Smooth muscle cell (in vitro differentiated cells): ENCODE measurements at regions not wholly inside any gene's neighbourhood (a gene's known extent, or its start where the extent isn't known, plus 50 kb on each side); places are given as distances from the start of the nearest gene placed in this dataset.
A peak's percentile ranks its signal among the peaks of the same experiment; 100 is the strongest.

Experiments
- DNase-seq: peaks from one replicate; lab custom pipeline; 2025; ENCODE audit not compliant: unreplicated experiment; lab: John Stamatoyannopoulos, UW
- H2AFZ ChIP-seq: fragments of 200-600 bp; sonication (generic); 2 replicates; pipeline ENCODE4 v1.6.0; 2016; ENCODE audit warnings: antibody characterized with exemption, low read depth, mild to moderate bottlenecking
- H3F3A ChIP-seq: fragments of 200-600 bp; sonication (generic); 2 replicates; pipeline ENCODE4 v1.6.0; 2017; ENCODE audit warnings: antibody characterized with exemption, low read depth
- H3K27ac ChIP-seq: fragments of 200-600 bp; sonication (generic); 2 replicates; pipeline ENCODE4 v1.5.1; 2016; ENCODE audit warnings: low read depth, mild to moderate bottlenecking
- H3K27me3 ChIP-seq: fragments of 200-600 bp; sonication (generic); 2 replicates; pipeline ENCODE4 v1.6.1; 2016; ENCODE audit warnings: low read depth, mild to moderate bottlenecking
- H3K36me3 ChIP-seq: fragments of 200-600 bp; sonication (generic); 2 replicates; pipeline ENCODE4 v1.5.1; 2016; ENCODE audit warnings: low read depth
- H3K4me1 ChIP-seq: fragments of 200-600 bp; sonication (generic); 2 replicates; pipeline ENCODE4 v1.5.1; 2016; ENCODE audit warnings: low read depth
- H3K4me2 ChIP-seq: fragments of 200-600 bp; sonication (generic); 2 replicates; pipeline ENCODE4 v1.6.0; 2016; ENCODE audit warnings: mild to moderate bottlenecking
- H3K4me3 ChIP-seq: fragments of 200-600 bp; sonication (generic); 2 replicates; pipeline ENCODE4 v1.5.1; 2016; ENCODE audit warnings: mild to moderate bottlenecking
- H3K79me2 ChIP-seq: fragments of 200-600 bp; sonication (generic); 2 replicates; pipeline ENCODE4 v1.6.0; 2016; ENCODE audit warnings: low read depth, mild to moderate bottlenecking
- H3K9ac ChIP-seq: fragments of 200-600 bp; sonication (generic); 2 replicates; pipeline ENCODE4 v1.6.0; 2016; ENCODE audit warnings: low read depth
- H3K9me3 ChIP-seq: fragments of 200-600 bp; sonication (generic); replicated peaks from 2 replicates; pipeline ENCODE4 v1.5.1; 2016; ENCODE audit warnings: low read depth
- H4K20me1 ChIP-seq: fragments of 200-600 bp; sonication (generic); 2 replicates; pipeline ENCODE4 v1.6.0; 2016; ENCODE audit warnings: low read depth
- CTCF ChIP-seq: fragments of 200-600 bp; sonication (generic); IDR thresholded peaks from 2 replicates; pipeline ENCODE4 v1.5.1; 2017; ENCODE audit warnings: borderline replicate concordance, mild to moderate bottlenecking, antibody characterized with exemption; ENCODE audit not compliant: insufficient read depth, poor library complexity, severe bottlenecking
- WGBS: methylation state at CpG from one replicate; pipeline ENCODE4 v1.1.7; 2016; ENCODE audit warnings: low lambda C conversion rate; 5-methylcytosine and 5-hydroxymethylcytosine counted together

- no peak overlapping the region for H3K4me2 ChIP-seq
- H3K27me3 ChIP-seq, result peaks cover 12% of the 10 kb centered on the region
- H3K9me3 ChIP-seq, result no peaks in the 10 kb centered on the region
- H3K27ac ChIP-seq, result no peak overlapping the region
- H3K36me3 ChIP-seq, result no peaks in the 10 kb centered on the region
- no peaks in the 10 kb centered on the region for H4K20me1 ChIP-seq
- H2AFZ ChIP-seq, result no peak overlapping the region
- no peaks in the 10 kb centered on the region for H3F3A ChIP-seq
- H3K4me3 ChIP-seq, result no peak overlapping the region
- H3K9ac ChIP-seq, result no peak overlapping the region
- no peaks in the 10 kb centered on the region for H3K4me1 ChIP-seq
- H3K79me2 ChIP-seq, result no peaks in the 10 kb centered on the region
- 79% methylated on average over 13 of the region's 13 CpGs for WGBS
- peak; percentile 87 for TF ChIP-seq CTCF
- no peak for DNase-seq
These were observed 274.5 kb downstream of the CTH start for GRCh38 chr1:70685300-70686286.

GRCh38 chr1:70688580-70688979 is 277.5 kb downstream of the CTH start:
- no peaks in the 10 kb centered on the region for H4K20me1 ChIP-seq
- no peaks in the 10 kb centered on the region for H3K4me1 ChIP-seq
- H3K9ac ChIP-seq, result no peak overlapping the region
- no peak overlapping the region for H3K4me3 ChIP-seq
- H3K9me3 ChIP-seq, result no peaks in the 10 kb centered on the region
- peaks cover 7% of the 10 kb centered on the region for H3K27me3 ChIP-seq
- no peaks in the 10 kb centered on the region for H3F3A ChIP-seq
- H3K36me3 ChIP-seq, result no peaks in the 10 kb centered on the region
- no peaks in the 10 kb centered on the region for H3K79me2 ChIP-seq
- WGBS, result 78% methylated on average over 1 of the region's 1 CpG
- no peak overlapping the region for H2AFZ ChIP-seq
- no peak for TF ChIP-seq CTCF
- no peak overlapping the region for H3K27ac ChIP-seq
- DNase-seq, result no peak
- H3K4me2 ChIP-seq, result no peak overlapping the region

- H3F3A ChIP-seq, result no peaks in the 10 kb centered on the region
- 13% methylated on average over 33 of the region's 33 CpGs for WGBS
- H4K20me1 ChIP-seq, result no peaks in the 10 kb centered on the region
- no peak overlapping the region for H3K9ac ChIP-seq
- H3K27ac ChIP-seq, result no peak overlapping the region
- no peaks in the 10 kb centered on the region for H3K79me2 ChIP-seq
- peaks cover 3% of the 10 kb centered on the region for H3K27me3 ChIP-seq
- no peak for DNase-seq
- peak overlapping the region; percentile 95 for H2AFZ ChIP-seq
- peak overlapping the region; percentile 46 for H3K4me3 ChIP-seq
- H3K36me3 ChIP-seq, result no peaks in the 10 kb centered on the region
- TF ChIP-seq CTCF, result no peak
- H3K9me3 ChIP-seq, result no peaks in the 10 kb centered on the region
- no peaks in the 10 kb centered on the region for H3K4me1 ChIP-seq
- H3K4me2 ChIP-seq, result peak overlapping the region; percentile 81
These were observed 295.4 kb downstream of the CTH start for GRCh38 chr1:70706381-70707037.
